ENCODE measurements at regions not wholly inside any gene's neighbourhood (a gene's known extent, or its start where the extent isn't known, plus 50 kb on each side); places are given as distances from the start of the nearest gene placed in this dataset.
"Not testable (repeated sequence)": the region's sequence is repeated elsewhere in the genome, so short reads cannot be mapped to it uniquely, and the experiment has no call there.

DNA sequence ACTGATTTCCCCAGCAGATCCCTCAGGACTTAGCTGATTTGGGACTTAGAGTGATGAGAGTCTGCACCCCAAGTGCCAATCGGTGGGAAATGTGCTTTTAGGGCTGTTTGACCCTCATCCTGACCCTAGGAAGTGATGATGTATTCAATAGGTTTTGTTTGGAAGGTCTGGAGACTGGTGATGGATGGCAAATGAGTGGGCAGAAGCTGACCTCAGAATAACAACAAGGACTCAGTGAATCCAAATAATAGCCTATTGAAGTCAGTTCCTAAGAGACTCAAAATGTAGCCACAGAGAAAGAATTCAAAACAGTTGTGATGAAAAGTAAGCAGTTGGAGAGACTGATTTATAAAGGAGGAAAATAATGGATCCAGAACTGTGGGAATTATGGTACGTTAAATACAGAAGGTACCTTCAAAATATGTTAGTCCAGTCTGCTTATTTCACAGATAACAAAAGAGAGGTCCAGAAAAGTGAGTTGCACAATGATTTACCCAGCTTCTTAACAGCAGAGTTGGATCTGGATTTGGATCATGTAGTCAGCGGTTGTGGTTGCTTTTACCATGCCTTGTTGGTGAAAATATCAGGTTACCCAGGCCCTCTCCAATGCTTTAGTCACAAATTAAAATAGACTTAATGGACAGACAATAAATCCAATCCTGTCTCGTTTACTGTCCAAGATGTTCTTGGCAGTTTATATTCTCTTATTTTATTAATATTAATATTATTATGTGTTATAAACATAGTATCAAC lies 123.0 kb upstream of the PTBP2 start:
- Histone ChIP-seq H2AFZ (ENCODE audit: low read length) (peak overlapping the region; percentile 73), H3K4me2 (ENCODE audit: insufficient read depth, low read length) (peak overlapping the region; percentile 63)

DNA sequence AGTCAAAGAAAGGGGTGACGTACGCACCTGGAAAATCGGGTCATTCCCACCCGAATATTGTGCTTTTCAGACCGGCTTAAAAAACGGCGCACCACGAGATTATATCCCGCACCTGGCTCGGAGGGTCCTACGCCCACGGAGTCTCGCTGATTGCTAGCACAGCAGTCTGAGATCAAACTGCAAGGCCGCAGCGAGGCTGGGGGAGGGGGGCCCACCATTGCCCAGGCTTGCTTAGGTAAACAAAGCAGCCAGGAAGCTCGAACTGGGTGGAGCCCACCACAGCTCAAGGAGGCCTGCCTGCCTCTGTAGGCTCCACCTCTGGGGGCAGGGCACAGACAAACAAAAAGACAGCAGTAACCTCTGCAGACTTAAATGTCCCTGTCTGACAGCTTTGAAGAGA lies 117.0 kb upstream of the PTBP2 start:
- H3K79me2 ChIP-seq (ENCODE audit: insufficient read depth, low read length); H3K4me3 ChIP-seq (ENCODE audit: insufficient read depth, low read length); H2AFZ ChIP-seq (ENCODE audit: low read length); H3K27me3 ChIP-seq (ENCODE audit: insufficient read depth, low read length); H3K9me3 ChIP-seq (ENCODE audit: low read depth, low read length); H3K4me1 ChIP-seq (ENCODE audit: insufficient read depth, low read length); H3K36me3 ChIP-seq (ENCODE audit: insufficient read depth, low read length); DNase-seq (ENCODE audit: insufficient read length, low spot score, missing footprints); H3K27ac ChIP-seq (ENCODE audit: low read depth, low read length); H3K4me2 ChIP-seq (ENCODE audit: insufficient read depth, low read length); H4K20me1 ChIP-seq (ENCODE audit: insufficient read depth, low read length): not testable (repeated sequence)

More for the DNA sequence above, 123.0 kb upstream of the PTBP2 start:
- Histone ChIP-seq H3K4me3 (ENCODE audit: insufficient read depth, low read length) (peak overlapping the region; percentile 14), H4K20me1 (ENCODE audit: insufficient read depth, low read length) (no peaks in the 10 kb centered on the region), H3K4me1 (ENCODE audit: insufficient read depth, low read length) (peaks cover 10% of the 10 kb centered on the region), H3K27me3 (ENCODE audit: insufficient read depth, low read length) (no peaks in the 10 kb centered on the region), H3K9me3 (ENCODE audit: low read depth, low read length) (no peaks in the 10 kb centered on the region), H3K36me3 (ENCODE audit: insufficient read depth, low read length) (no peaks in the 10 kb centered on the region), H3K79me2 (ENCODE audit: insufficient read depth, low read length) (no peaks in the 10 kb centered on the region), H3K27ac (ENCODE audit: low read depth, low read length) (peak overlapping the region; percentile 70)
- TF ChIP-seq, protein P1, sequence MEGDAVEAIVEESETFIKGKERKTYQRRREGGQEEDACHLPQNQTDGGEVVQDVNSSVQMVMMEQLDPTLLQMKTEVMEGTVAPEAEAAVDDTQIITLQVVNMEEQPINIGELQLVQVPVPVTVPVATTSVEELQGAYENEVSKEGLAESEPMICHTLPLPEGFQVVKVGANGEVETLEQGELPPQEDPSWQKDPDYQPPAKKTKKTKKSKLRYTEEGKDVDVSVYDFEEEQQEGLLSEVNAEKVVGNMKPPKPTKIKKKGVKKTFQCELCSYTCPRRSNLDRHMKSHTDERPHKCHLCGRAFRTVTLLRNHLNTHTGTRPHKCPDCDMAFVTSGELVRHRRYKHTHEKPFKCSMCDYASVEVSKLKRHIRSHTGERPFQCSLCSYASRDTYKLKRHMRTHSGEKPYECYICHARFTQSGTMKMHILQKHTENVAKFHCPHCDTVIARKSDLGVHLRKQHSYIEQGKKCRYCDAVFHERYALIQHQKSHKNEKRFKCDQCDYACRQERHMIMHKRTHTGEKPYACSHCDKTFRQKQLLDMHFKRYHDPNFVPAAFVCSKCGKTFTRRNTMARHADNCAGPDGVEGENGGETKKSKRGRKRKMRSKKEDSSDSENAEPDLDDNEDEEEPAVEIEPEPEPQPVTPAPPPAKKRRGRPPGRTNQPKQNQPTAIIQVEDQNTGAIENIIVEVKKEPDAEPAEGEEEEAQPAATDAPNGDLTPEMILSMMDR (IDR thresholded peaks at IDR 0.05; ENCODE audit: extremely low read depth, low read depth, low read length) = no peak
- peak; percentile 68 for DNase-seq (ENCODE audit: insufficient read length, low spot score, missing footprints)

DNA sequence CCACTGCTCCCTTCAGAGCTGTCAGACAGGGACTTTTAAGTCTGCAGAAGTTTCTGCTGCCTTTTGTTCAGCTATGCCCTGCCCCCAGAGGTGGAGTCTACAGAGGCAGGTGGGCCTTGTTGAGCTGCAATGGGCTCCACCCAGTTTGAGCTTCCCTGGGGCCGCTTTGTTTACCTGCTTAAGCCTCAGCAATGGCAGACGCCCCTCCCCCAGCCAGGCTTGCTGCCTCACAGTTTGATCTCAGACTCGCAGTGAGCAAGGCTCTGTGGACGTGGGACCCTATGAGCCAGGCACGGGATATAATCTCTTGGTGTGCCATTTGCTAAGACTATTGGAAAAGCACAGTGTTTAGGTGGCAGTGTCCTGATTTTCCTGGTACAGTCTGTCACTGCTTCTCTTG lies 104.2 kb upstream of the PTBP2 start:
- H4K20me1 ChIP-seq (ENCODE audit: insufficient read depth, low read length); H3K79me2 ChIP-seq (ENCODE audit: insufficient read depth, low read length); H3K4me3 ChIP-seq (ENCODE audit: insufficient read depth, low read length); H3K36me3 ChIP-seq (ENCODE audit: insufficient read depth, low read length); H2AFZ ChIP-seq (ENCODE audit: low read length); H3K4me2 ChIP-seq (ENCODE audit: insufficient read depth, low read length); H3K27me3 ChIP-seq (ENCODE audit: insufficient read depth, low read length); H3K9me3 ChIP-seq (ENCODE audit: low read depth, low read length); H3K27ac ChIP-seq (ENCODE audit: low read depth, low read length); H3K4me1 ChIP-seq (ENCODE audit: insufficient read depth, low read length); DNase-seq (ENCODE audit: insufficient read length, low spot score, missing footprints): not testable (repeated sequence)

DNA sequence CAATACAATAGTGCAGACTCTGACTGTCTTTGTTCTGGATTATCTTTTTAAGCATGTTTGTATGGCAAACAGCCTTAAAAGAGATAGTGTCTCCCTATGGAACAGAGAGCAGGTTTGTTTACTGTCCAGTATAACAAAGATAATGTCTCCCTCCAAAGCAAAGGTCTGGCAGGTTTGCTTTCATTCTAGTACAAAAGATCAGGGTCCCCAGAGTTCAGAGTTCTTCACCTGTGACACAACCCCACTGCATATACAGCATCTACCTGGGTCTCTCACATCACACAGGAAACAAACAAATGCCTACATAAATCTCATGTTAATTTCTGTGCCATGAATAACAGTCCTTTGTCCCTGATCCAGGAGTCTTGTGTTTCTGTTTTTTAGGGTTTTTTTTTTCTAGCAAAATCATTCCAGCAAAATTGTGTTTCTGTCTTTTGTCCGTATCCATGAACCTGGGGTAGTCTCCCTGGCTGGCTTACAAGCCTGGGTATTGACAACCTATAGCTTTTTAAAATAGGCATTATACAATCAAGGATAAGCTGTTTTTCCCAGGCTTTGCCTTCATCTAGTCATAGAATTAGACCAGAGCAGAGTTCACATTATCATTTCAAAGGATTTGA lies 89.4 kb upstream of the PTBP2 start:
- Histone ChIP-seq H3K4me3 (ENCODE audit: insufficient read depth, low read length) (no peak overlapping the region), H3K27me3 (ENCODE audit: insufficient read depth, low read length) (no peaks in the 10 kb centered on the region), H3K4me2 (ENCODE audit: insufficient read depth, low read length) (no peak overlapping the region), H2AFZ (ENCODE audit: low read length) (no peak overlapping the region), H3K27ac (ENCODE audit: low read depth, low read length) (no peak overlapping the region), H4K20me1 (ENCODE audit: insufficient read depth, low read length) (no peaks in the 10 kb centered on the region), H3K4me1 (ENCODE audit: insufficient read depth, low read length) (no peaks in the 10 kb centered on the region), H3K79me2 (ENCODE audit: insufficient read depth, low read length) (no peaks in the 10 kb centered on the region), H3K9me3 (ENCODE audit: low read depth, low read length) (no peaks in the 10 kb centered on the region), H3K36me3 (ENCODE audit: insufficient read depth, low read length) (no peaks in the 10 kb centered on the region)
- TF ChIP-seq, protein P1 (IDR thresholded peaks at IDR 0.05; ENCODE audit: extremely low read depth, low read depth, low read length) = no peak
- DNase-seq (ENCODE audit: insufficient read length, low spot score, missing footprints) = no peak

DNA sequence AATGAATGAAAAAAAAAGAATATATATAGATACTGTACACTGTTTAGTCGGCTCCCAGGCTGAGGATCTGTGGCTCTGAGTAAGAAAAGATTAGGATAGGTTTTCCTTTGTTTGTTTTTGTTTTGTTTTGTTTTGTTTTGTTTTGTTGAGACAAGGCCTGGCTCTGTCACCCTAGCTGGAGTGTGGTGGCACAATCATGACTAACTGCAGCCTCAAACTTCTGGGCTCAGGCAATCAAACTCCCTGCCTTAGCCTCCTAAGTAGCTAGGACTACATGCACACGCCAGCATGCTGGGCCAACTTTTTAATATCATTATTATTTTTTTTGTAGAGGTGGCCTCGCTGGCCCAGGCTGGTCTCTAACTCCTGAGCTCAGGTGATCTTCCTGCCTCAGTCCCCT lies 87.9 kb upstream of the PTBP2 start:
- no peak overlapping the region for H3K27ac ChIP-seq (ENCODE audit: low read depth, low read length)
- TF ChIP-seq, protein P1 (IDR thresholded peaks at IDR 0.05; ENCODE audit: extremely low read depth, low read depth, low read length) = no peak
- H3K79me2 ChIP-seq (ENCODE audit: insufficient read depth, low read length) = no peaks in the 10 kb centered on the region
- H4K20me1 ChIP-seq (ENCODE audit: insufficient read depth, low read length) = no peaks in the 10 kb centered on the region
- no peak overlapping the region for H3K4me2 ChIP-seq (ENCODE audit: insufficient read depth, low read length)
- H3K27me3 ChIP-seq (ENCODE audit: insufficient read depth, low read length) = no peaks in the 10 kb centered on the region
- H3K36me3 ChIP-seq (ENCODE audit: insufficient read depth, low read length) = no peaks in the 10 kb centered on the region
- no peak overlapping the region for H3K4me3 ChIP-seq (ENCODE audit: insufficient read depth, low read length)
- H3K9me3 ChIP-seq (ENCODE audit: low read depth, low read length) = no peaks in the 10 kb centered on the region
- no peak overlapping the region for H2AFZ ChIP-seq (ENCODE audit: low read length)
- no peaks in the 10 kb centered on the region for H3K4me1 ChIP-seq (ENCODE audit: insufficient read depth, low read length)
- DNase-seq (ENCODE audit: insufficient read length, low spot score, missing footprints) = no peak
